ENCODE measurements at regions not wholly inside any gene's neighbourhood (a gene's known extent, or its start where the extent isn't known, plus 50 kb on each side); places are given as distances from the start of the nearest gene placed in this dataset.
"Not testable (repeated sequence)": the region's sequence is repeated elsewhere in the genome, so short reads cannot be mapped to it uniquely, and the experiment has no call there.

- DNase-seq: peak in 1 of 2 donors; percentile 3
Measured at GRCh38 chr15:79673416-79674123, 223.2 kb downstream of the MTHFS start.

- no peak for DNase-seq
Measured at GRCh38 chr15:79674124-79674465, 222.7 kb downstream of the MTHFS start.

- no peak for DNase-seq
Measured at GRCh38 chr15:79675982-79676381, 220.8 kb downstream of the MTHFS start.

- no peak for DNase-seq
Measured at GRCh38 chr15:79676621-79677020, 220.2 kb downstream of the MTHFS start.

- no peak for DNase-seq
Measured at GRCh38 chr15:79677241-79677640, 219.6 kb downstream of the MTHFS start.

GRCh38 chr15:79678032-79678701, 218.6 kb downstream of the MTHFS start:
- no peak for DNase-seq

- no peak for DNase-seq
Measured at GRCh38 chr15:79680720-79681119, 216.1 kb downstream of the MTHFS start.

- DNase-seq: no peak
Measured at GRCh38 chr15:79682285-79682684, 214.5 kb downstream of the MTHFS start.

- no peak for DNase-seq
Measured at GRCh38 chr15:79682851-79683288, 213.9 kb downstream of the MTHFS start.

GRCh38 chr15:79689030-79689429, 207.8 kb downstream of the MTHFS start:
- DNase-seq: no peak

GRCh38 chr15:79700951-79701480, 195.8 kb downstream of the MTHFS start:
- no peak for DNase-seq

- DNase-seq: no peak
Measured at GRCh38 chr15:79702621-79703020, 194.2 kb downstream of the MTHFS start.

- no peak for DNase-seq
Measured at GRCh38 chr15:79721256-79721655, 175.6 kb downstream of the MTHFS start.

- no peak for DNase-seq
Measured at GRCh38 chr15:79724312-79724711, 172.5 kb downstream of the MTHFS start.

- no peak for DNase-seq
Measured at GRCh38 chr15:79724804-79725203, 172.0 kb downstream of the MTHFS start.

- no peak for DNase-seq
Measured at GRCh38 chr15:79728867-79729266, 167.9 kb downstream of the MTHFS start.

- DNase-seq: no peak
Measured at GRCh38 chr15:79736435-79737000, 160.3 kb downstream of the MTHFS start.

GRCh38 chr15:79738143-79738542, 158.7 kb downstream of the MTHFS start:
- DNase-seq: no peak

GRCh38 chr15:79740561-79740960, 156.3 kb downstream of the MTHFS start:
- no peak for DNase-seq

- DNase-seq: no peak
Measured at GRCh38 chr15:79743032-79743431, 153.8 kb downstream of the MTHFS start.

GRCh38 chr15:79744485-79744884, 152.3 kb downstream of the MTHFS start:
- DNase-seq: not testable (repeated sequence)

GRCh38 chr15:79756365-79756764, 140.4 kb downstream of the MTHFS start:
- DNase-seq: no peak

- no peak for DNase-seq
Measured at GRCh38 chr15:79765081-79765480, 131.7 kb downstream of the MTHFS start.

GRCh38 chr15:79769069-79769481, 127.7 kb downstream of the MTHFS start:
- DNase-seq: no peak
